Adrenal gland (tissue), 9 donors: ENCODE measurements at regions not wholly inside any gene's neighbourhood (a gene's known extent, or its start where the extent isn't known, plus 50 kb on each side); places are given as distances from the start of the nearest gene placed in this dataset.

Source experiments
- DNase-seq, 7 donors: peaks; one replicate each; pipeline ENCODE4 v3.0.0-alpha.2; 2019 to 2020
- H3K27ac ChIP-seq, 5 donors: fragments of 200-600 bp; sonication (generic) in 4 of 5; 1 replicate in 3 of 5; 2 replicates in 2 of 5; pipeline versions ENCODE4 v1.5.1 to v1.8.0; 2016 to 2020; ENCODE audit warnings: mild to moderate bottlenecking in 1 of 5
- H3K27me3 ChIP-seq: fragments of 200-600 bp; 2 replicates; pipeline ENCODE4 v1.8.0; 2021
- H3K36me3 ChIP-seq, 2 donors: fragments of 200-600 bp; replicated peaks in 1 of 2; 1 replicate in 1 of 2; 2 replicates in 1 of 2; pipeline versions ENCODE4 v1.5.1 to v1.8.0; 2018 to 2022
- H3K4me1 ChIP-seq, 2 donors: fragments of 200-600 bp; replicated peaks in 1 of 2; 1 replicate in 1 of 2; 2 replicates in 1 of 2; pipeline versions ENCODE4 v1.5.1 to v1.8.0; 2018 to 2021
- H3K4me3 ChIP-seq, 4 donors: fragments of 200-600 bp; sonication (generic) in 3 of 4; one replicate each; pipeline ENCODE4 v1.5.1; 2016 to 2018
- H3K9me3 ChIP-seq, 3 donors: fragments of 200-600 bp; sonication (generic) in 1 of 3; replicated peaks in 1 of 3; 1 replicate in 2 of 3; 2 replicates in 1 of 3; pipeline versions ENCODE4 v1.5.1 to v1.8.0; 2016 to 2021
- POLR2A ChIP-seq, 2 donors: fragments of 450-650 bp; IDR thresholded peaks; one replicate each; pipeline ENCODE4 v1.6.1; 2017; ENCODE audit warnings: antibody characterized with exemption in 2 of 2, mild to moderate bottlenecking in 2 of 2, moderate library complexity in 1 of 2
- WGBS, 4 donors: extraction: QIAGEN DNeasy Blood & Tissue Kit in 2 of 4; methylation state at CpG; one replicate each; pipeline versions ENCODE4 v1.1.5 to v1.1.7; 2013 to 2017; 5-methylcytosine and 5-hydroxymethylcytosine counted together
- intact Hi-C, 2 donors: fragments of 100-400 bp; cut with DNase I; formaldehyde crosslinking; loops; one replicate each; pipeline versions ENCODE4 v1.14.1 to v1.15.0; 2022 to 2023
- TF ChIP-seq, protein P1 (sequence below), 6 experiments: fragments of 450-650 bp in 4 of 6; fragments of 200-600 bp in 2 of 6; sonication (generic) in 1 of 6; IDR thresholded peaks; 1 replicate in 5 of 6; 2 replicates in 1 of 6; pipeline versions ENCODE4 v1.5.1 to v1.8.0; 2016 to 2021; ENCODE audit warnings: antibody characterized with exemption in 6 of 6, mild to moderate bottlenecking in 2 of 6, moderate library complexity in 1 of 6
- donor health status: healthy with polysubstance abuse.
- donor health status: Bipolar disorder and iron deficiency.
- donor health status: DM: yes; HTN: yes; CAD: no.
- donor health status: DM: no; HTN: no; CAD: no.
- donor health status: DM: no; HTN: no; CAD: no.

GRCh38 chr2:80725001-80725400, 420.4 kb upstream of the LRRTM1 start:
- DNase-seq, result no peak
- no peak overlapping the region for H3K4me3 ChIP-seq
- H3K36me3 ChIP-seq, result no peaks in the 10 kb centered on the region
- no peaks in the 10 kb centered on the region for H3K9me3 ChIP-seq
- WGBS, 4 donors, result 40 to 67% (median 53%) methylated on average over 1 of the region's 1 CpG
- intact Hi-C loops, result no loop called here
- H3K27ac ChIP-seq, result no peak overlapping the region
- TF ChIP-seq, protein P1, sequence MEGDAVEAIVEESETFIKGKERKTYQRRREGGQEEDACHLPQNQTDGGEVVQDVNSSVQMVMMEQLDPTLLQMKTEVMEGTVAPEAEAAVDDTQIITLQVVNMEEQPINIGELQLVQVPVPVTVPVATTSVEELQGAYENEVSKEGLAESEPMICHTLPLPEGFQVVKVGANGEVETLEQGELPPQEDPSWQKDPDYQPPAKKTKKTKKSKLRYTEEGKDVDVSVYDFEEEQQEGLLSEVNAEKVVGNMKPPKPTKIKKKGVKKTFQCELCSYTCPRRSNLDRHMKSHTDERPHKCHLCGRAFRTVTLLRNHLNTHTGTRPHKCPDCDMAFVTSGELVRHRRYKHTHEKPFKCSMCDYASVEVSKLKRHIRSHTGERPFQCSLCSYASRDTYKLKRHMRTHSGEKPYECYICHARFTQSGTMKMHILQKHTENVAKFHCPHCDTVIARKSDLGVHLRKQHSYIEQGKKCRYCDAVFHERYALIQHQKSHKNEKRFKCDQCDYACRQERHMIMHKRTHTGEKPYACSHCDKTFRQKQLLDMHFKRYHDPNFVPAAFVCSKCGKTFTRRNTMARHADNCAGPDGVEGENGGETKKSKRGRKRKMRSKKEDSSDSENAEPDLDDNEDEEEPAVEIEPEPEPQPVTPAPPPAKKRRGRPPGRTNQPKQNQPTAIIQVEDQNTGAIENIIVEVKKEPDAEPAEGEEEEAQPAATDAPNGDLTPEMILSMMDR (IDR thresholded peaks at IDR 0.05), result no peak
- no peak for TF ChIP-seq POLR2A (IDR thresholded peaks at IDR 0.05)
- H3K4me1 ChIP-seq, result no peaks in the 10 kb centered on the region
- no peaks in the 10 kb centered on the region for H3K27me3 ChIP-seq

GRCh38 chr2:80722803-80723202, 418.3 kb upstream of the LRRTM1 start:
- H3K4me3 ChIP-seq, result no peak overlapping the region
- 74 to 80% (median 78%) methylated on average over 2 of the region's 2 CpGs for WGBS, 4 donors
- DNase-seq, result no peak
- TF ChIP-seq, protein P1 (IDR thresholded peaks at IDR 0.05), result no peak
- no peaks in the 10 kb centered on the region for H3K4me1 ChIP-seq
- no peaks in the 10 kb centered on the region for H3K9me3 ChIP-seq
- no peaks in the 10 kb centered on the region for H3K36me3 ChIP-seq
- H3K27me3 ChIP-seq, result no peaks in the 10 kb centered on the region
- H3K27ac ChIP-seq, result no peak overlapping the region
- intact Hi-C loops, result no loop called here

GRCh38 chr2:80719607-80720006, 415.1 kb upstream of the LRRTM1 start:
- Histone ChIP-seq H3K27me3 (no peaks in the 10 kb centered on the region), H3K4me1 (no peaks in the 10 kb centered on the region), H3K36me3 (no peaks in the 10 kb centered on the region), H3K27ac (no peak overlapping the region), H3K9me3 (no peaks in the 10 kb centered on the region), H3K4me3 (no peak overlapping the region)
- intact Hi-C loops, result no loop called here
- no peak for DNase-seq
- TF ChIP-seq, protein P1 (IDR thresholded peaks at IDR 0.05), result no peak
- no peak for TF ChIP-seq POLR2A (IDR thresholded peaks at IDR 0.05)
- 51 to 65% (median 61%) methylated on average over 3 of the region's 3 CpGs for WGBS, 4 donors

DNA sequence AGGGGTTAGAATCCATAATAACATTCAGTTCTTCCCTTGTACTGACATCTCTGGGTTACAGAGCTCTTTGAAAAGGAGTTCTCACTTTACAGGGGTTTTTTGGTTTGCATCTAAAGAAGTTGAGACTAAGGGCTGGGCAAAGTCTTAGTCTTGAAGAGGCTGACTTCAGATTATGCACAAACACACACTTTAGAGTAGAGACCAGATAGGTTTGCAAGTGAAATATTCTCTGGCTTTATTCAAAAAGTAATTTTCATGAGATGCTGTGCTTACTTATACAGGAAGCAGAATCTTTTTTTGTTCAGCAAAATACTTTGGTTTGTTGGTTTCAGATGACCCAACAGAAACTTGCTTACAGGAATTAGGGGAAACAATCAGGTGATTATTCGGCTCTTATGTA, 410.9 kb upstream of the LRRTM1 start:
- intact Hi-C loops, result no loop called here
- WGBS, 4 donors, result 47 to 71% (median 65%) methylated on average over 1 of the region's 1 CpG

More for the DNA sequence above, 410.9 kb upstream of the LRRTM1 start:
- Histone ChIP-seq H3K9me3 (no peaks in the 10 kb centered on the region), H3K36me3 (no peaks in the 10 kb centered on the region), H3K27me3 (no peaks in the 10 kb centered on the region), H3K4me3 (no peak overlapping the region), H3K27ac (no peak overlapping the region), H3K4me1 (no peaks in the 10 kb centered on the region)
- no peak for DNase-seq
- TF ChIP-seq POLR2A (IDR thresholded peaks at IDR 0.05), result no peak
- TF ChIP-seq, protein P1 (IDR thresholded peaks at IDR 0.05), result no peak
